ENCODE measurements at regions not wholly inside any gene's neighbourhood (a gene's known extent, or its start where the extent isn't known, plus 50 kb on each side); places are given as distances from the start of the nearest gene placed in this dataset.
"Not testable (repeated sequence)": the region's sequence is repeated elsewhere in the genome, so short reads cannot be mapped to it uniquely, and the experiment has no call there.

- TF ChIP-seq ZNF449 (tag by site-specific recombination; IDR thresholded peaks at IDR 0.05) (no peak), KLF8 (tag by site-specific recombination; IDR thresholded peaks at IDR 0.05) (no peak), ZBTB21 (tag by site-specific recombination; IDR thresholded peaks at IDR 0.05) (no peak), ZNF837 (tag by site-specific recombination; IDR thresholded peaks at IDR 0.05) (no peak), ZNF2 (tag by site-specific recombination; IDR thresholded peaks at IDR 0.05) (no peak)
- TF ChIP-seq, protein P1, sequence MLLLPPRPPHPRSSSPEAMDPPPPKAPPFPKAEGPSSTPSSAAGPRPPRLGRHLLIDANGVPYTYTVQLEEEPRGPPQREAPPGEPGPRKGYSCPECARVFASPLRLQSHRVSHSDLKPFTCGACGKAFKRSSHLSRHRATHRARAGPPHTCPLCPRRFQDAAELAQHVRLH (tag by site-specific recombination; IDR thresholded peaks at IDR 0.05), result no peak
These were observed 416.8 kb upstream of the HNRNPA3 start (continued) for GRCh38 chr2:176795823-176796222.

- H3K4me1 ChIP-seq (ENCODE audit: control insufficient read depth, insufficient read depth, low read length); H3K27ac ChIP-seq (ENCODE audit: extremely low read depth, low read depth, low read length); POLR2A ChIA-PET; H3K36me3 ChIP-seq (ENCODE audit: control insufficient read depth in 2 of 2, insufficient read depth in 1 of 2, low read length in 2 of 2); CTCF ChIA-PET; H3K9me3 ChIP-seq (ENCODE audit: control insufficient read depth, insufficient read depth, low read depth, low read length); H3K4me3 ChIP-seq (ENCODE audit: low read depth, low read length): not testable (repeated sequence)
These were observed 415.9 kb upstream of the HNRNPA3 start for GRCh38 chr2:176796677-176797076.

DNA sequence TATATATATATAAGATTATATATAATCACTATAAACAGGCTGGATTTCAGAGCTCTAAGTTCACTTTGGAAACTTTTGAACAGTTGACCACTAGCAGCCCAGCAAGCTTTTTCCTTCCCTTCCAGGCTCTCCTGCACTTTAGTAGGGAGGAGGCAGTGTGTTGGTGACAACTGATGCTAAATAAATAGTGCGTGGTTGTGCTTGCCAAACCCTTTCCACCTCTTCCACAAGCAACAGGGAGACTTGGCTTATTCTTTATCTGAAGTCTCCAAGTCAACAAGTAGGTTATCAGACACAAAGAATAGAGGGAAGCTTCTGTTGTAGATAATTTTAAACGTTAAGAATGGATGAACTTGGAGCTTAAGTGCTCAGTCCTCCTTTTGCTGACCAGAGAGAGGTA lies 408.2 kb upstream of the HNRNPA3 start:
- H3K4me1 ChIP-seq (ENCODE audit: control insufficient read depth, insufficient read depth, low read length), result no peaks in the 10 kb centered on the region
- H3K36me3 ChIP-seq (ENCODE audit: control insufficient read depth in 2 of 2, insufficient read depth in 1 of 2, low read length in 2 of 2), result no peaks in the 10 kb centered on the region
- no peak for TF ChIP-seq GLIS1 (tag by site-specific recombination; IDR thresholded peaks at IDR 0.05)
- TF ChIP-seq ZNF169 (tag by site-specific recombination; IDR thresholded peaks at IDR 0.05), result no peak
- no peak for TF ChIP-seq ZNF76 (tag by site-specific recombination; IDR thresholded peaks at IDR 0.05; ENCODE audit: borderline replicate concordance, low read depth)
- TF ChIP-seq YY1 (tag by site-specific recombination; IDR thresholded peaks at IDR 0.05), result no peak
- TF ChIP-seq, protein P2, sequence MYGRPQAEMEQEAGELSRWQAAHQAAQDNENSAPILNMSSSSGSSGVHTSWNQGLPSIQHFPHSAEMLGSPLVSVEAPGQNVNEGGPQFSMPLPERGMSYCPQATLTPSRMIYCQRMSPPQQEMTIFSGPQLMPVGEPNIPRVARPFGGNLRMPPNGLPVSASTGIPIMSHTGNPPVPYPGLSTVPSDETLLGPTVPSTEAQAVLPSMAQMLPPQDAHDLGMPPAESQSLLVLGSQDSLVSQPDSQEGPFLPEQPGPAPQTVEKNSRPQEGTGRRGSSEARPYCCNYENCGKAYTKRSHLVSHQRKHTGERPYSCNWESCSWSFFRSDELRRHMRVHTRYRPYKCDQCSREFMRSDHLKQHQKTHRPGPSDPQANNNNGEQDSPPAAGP (tag by site-specific recombination; IDR thresholded peaks at IDR 0.05), result no peak
- no peak for TF ChIP-seq ZNF791 (tag by site-specific recombination; IDR thresholded peaks at IDR 0.05)
- TF ChIP-seq ZNF514 (tag by site-specific recombination; IDR thresholded peaks at IDR 0.05), result no peak
- ChIA-PET POLR2A (no interaction called here), CTCF (interaction anchor here (2.8 kb wide), 1 partner anchor 9 kb away, joined by 13 read pairs; no protein-coding TSS in a partner anchor)
- H3K27ac ChIP-seq (ENCODE audit: extremely low read depth, low read depth, low read length), result no peak overlapping the region
- H3K9me3 ChIP-seq (ENCODE audit: control insufficient read depth, insufficient read depth, low read depth, low read length), result no peaks in the 10 kb centered on the region
- H3K4me3 ChIP-seq (ENCODE audit: low read depth, low read length), result no peak overlapping the region

- Histone ChIP-seq H3K27ac (ENCODE audit: extremely low read depth, low read depth, low read length) (no peak overlapping the region), H3K9me3 (ENCODE audit: control insufficient read depth, insufficient read depth, low read depth, low read length) (no peaks in the 10 kb centered on the region), H3K36me3 (ENCODE audit: control insufficient read depth in 2 of 2, insufficient read depth in 1 of 2, low read length in 2 of 2) (no peaks in the 10 kb centered on the region), H3K4me3 (ENCODE audit: low read depth, low read length) (no peak overlapping the region), H3K4me1 (ENCODE audit: control insufficient read depth, insufficient read depth, low read length) (no peaks in the 10 kb centered on the region)
- TF ChIP-seq AEBP2 (tag by site-specific recombination; IDR thresholded peaks at IDR 0.05; ENCODE audit: borderline replicate concordance) (no peak), REST (tag by site-specific recombination; IDR thresholded peaks at IDR 0.05) (peak; percentile 85)
- CTCF ChIA-PET, result interaction anchor here (0.6 to 2.8 kb wide), 2 partner anchors 8 to 168 kb away, joined by 3 to 13 read pairs; no protein-coding TSS in a partner anchor
- POLR2A ChIA-PET, result no interaction called here
These were observed 407.2 kb upstream of the HNRNPA3 start for GRCh38 chr2:176805345-176805744.
